K562 (cell line): ENCODE measurements at regions not wholly inside any gene's neighbourhood (a gene's known extent, or its start where the extent isn't known, plus 50 kb on each side); places are given as distances from the start of the nearest gene placed in this dataset.

ENCODE experiments used
- ATAC-seq: fragments of 200-7000 bp; cut with Tn5 transposase; 3 replicates; pipeline ENCODE4 v1.9.1; 2020; ENCODE audit warnings: moderate library complexity
- BruUV-seq: library from RNA; stranded (reverse); fragments of 400-500 nt; replicated peaks from 2 replicates; lab custom pipeline; 2021; lab: Mats Ljungman, UMichigan
- CTCF ChIA-PET: fragments of 300-600 bp; formaldehyde crosslinking; extraction: SDS; loops from one replicate; lab custom pipeline; 2021; ENCODE audit warnings: low intra/inter-chr PET ratio; lab: Yijun Ruan, JAX
- POLR2A ChIA-PET: fragments of 300-600, 350-650 bp; sonication (Branson Sonifier 250); formaldehyde crosslinking; extraction: SDS; loops from one replicate; lab custom pipeline; 2021; ENCODE audit warnings: antibody characterized with exemption, inconsistent platforms; lab: Yijun Ruan, JAX
- DNase-seq, 4 experiments: peaks; one replicate each; pipeline versions ENCODE4 v3.0.0 to v3.0.0-alpha.2; 2011 to 2018; ENCODE audit warnings: low spot score in 3 of 4, mixed read lengths in 3 of 4; ENCODE audit errors: extremely low read depth in 1 of 4
- FAIRE-seq: peaks from 2 replicates; lab custom pipeline; 2011; peaks lifted over from hg19 to GRCh38; lab: Jason Lieb, UNC
- H2AFZ ChIP-seq: 2 replicates; pipeline ENCODE4 v1.6.0; 2011; ENCODE audit warnings: low read depth, low read length, control low read depth, inconsistent platforms
- H3K27ac ChIP-seq: fragments of 200-600 bp; 3 replicates; pipeline ENCODE4 v1.8.0; 2011; ENCODE audit warnings: low read depth, mild to moderate bottlenecking, control low read depth, inconsistent platforms, low read length, moderate library complexity, mixed read lengths; ENCODE audit errors: extremely low read depth
- H3K27me3 ChIP-seq, 2 experiments: fragments of 300-600 bp in 1 of 2; 2 replicates in 1 of 2; 3 replicates in 1 of 2; pipeline versions ENCODE4 v1.6.0 to v1.8.0; 2011; ENCODE audit warnings: inconsistent platforms in 2 of 2, low read length in 2 of 2, mild to moderate bottlenecking in 1 of 2, mixed read lengths in 1 of 2, moderate library complexity in 1 of 2; ENCODE audit not compliant: control insufficient read depth in 2 of 2, insufficient read depth in 2 of 2
- H3K36me3 ChIP-seq: fragments of 300-600 bp; 3 replicates; pipeline ENCODE4 v1.8.0; 2011; ENCODE audit warnings: mild to moderate bottlenecking, low read length, inconsistent platforms; ENCODE audit not compliant: control insufficient read depth, insufficient read depth
- H3K4me1 ChIP-seq, 2 experiments: fragments of 200-600 bp in 1 of 2; replicated peaks in 1 of 2; 2 replicates in 1 of 2; 3 replicates in 1 of 2; pipeline versions ENCODE4 v1.5.1 to v1.8.0; 2011; ENCODE audit warnings: inconsistent platforms in 2 of 2, low read length in 2 of 2, mild to moderate bottlenecking in 1 of 2, mixed read lengths in 1 of 2, moderate library complexity in 1 of 2; ENCODE audit not compliant: control insufficient read depth in 2 of 2, insufficient read depth in 2 of 2
- H3K4me2 ChIP-seq: 2 replicates; pipeline ENCODE4 v1.6.1; 2011; ENCODE audit warnings: low read length, control low read depth, inconsistent platforms, mixed read lengths; ENCODE audit not compliant: insufficient read depth
- H3K4me3 ChIP-seq: fragments of 200-600 bp; sonication (generic), shearing (Covaris generic); 2 replicates; pipeline ENCODE4 v1.5.1; 2016; ENCODE audit warnings: control low read depth, inconsistent platforms
- H3K79me2 ChIP-seq: fragments of 200-600 bp; 3 replicates; pipeline ENCODE4 v1.8.0; 2011; ENCODE audit warnings: low read length, inconsistent platforms; ENCODE audit not compliant: control insufficient read depth, insufficient read depth
- H3K9ac ChIP-seq, 2 experiments: 2 replicates each; pipeline versions ENCODE4 v1.6.0 to v1.6.1; 2011; ENCODE audit warnings: low read depth in 2 of 2, low read length in 2 of 2, control low read depth in 1 of 2, inconsistent platforms in 1 of 2, mild to moderate bottlenecking in 1 of 2, mixed read lengths in 1 of 2; ENCODE audit not compliant: insufficient read depth in 1 of 2
- H3K9me1 ChIP-seq: one replicate; pipeline ENCODE4 v1.6.0; 2011; ENCODE audit warnings: inconsistent platforms, mild to moderate bottlenecking, low read length, moderate library complexity; ENCODE audit not compliant: control insufficient read depth, insufficient read depth
- H3K9me3 ChIP-seq: replicated peaks from 2 replicates; pipeline ENCODE4 v1.5.1; 2011; ENCODE audit warnings: low read depth, low read length, inconsistent platforms; ENCODE audit not compliant: control insufficient read depth, insufficient read depth
- H4K20me1 ChIP-seq: replicated peaks from 2 replicates; pipeline ENCODE4 v1.6.1; 2011; ENCODE audit warnings: low read length, inconsistent platforms, mixed read lengths; ENCODE audit not compliant: control insufficient read depth, insufficient read depth
- ATF7 ChIP-seq: fragments of 450-650 bp; IDR thresholded peaks from 2 replicates; pipeline ENCODE4 v1.7.1; 2014; ENCODE audit warnings: mild to moderate bottlenecking, moderate library complexity
- ETV5 ChIP-seq: sonication (generic); formaldehyde crosslinking; IDR thresholded peaks from 2 replicates; pipeline ENCODE4 v1.4.0; 2020; ENCODE audit warnings: low read depth, mild to moderate bottlenecking, missing genetic modification reagents
- HIVEP1 ChIP-seq: fragments of 250-450 bp; sonication (Bioruptor Pico); IDR thresholded peaks from 2 replicates; pipeline ENCODE4 v1.4.0; 2020; ENCODE audit warnings: mild to moderate bottlenecking
- HSF4 ChIP-seq: fragments of 250-450 bp; sonication (Bioruptor Pico); IDR thresholded peaks from 2 replicates; pipeline ENCODE4 v2.1.2; 2022; ENCODE audit warnings: mild to moderate bottlenecking, moderate library complexity, borderline replicate concordance
- MEF2D ChIP-seq: conservative IDR thresholded peaks from 2 replicates; pipeline ENCODE4 v1.6.1; 2016; ENCODE audit warnings: low read depth, missing genetic modification characterization, missing compliant biosample characterization
- NCOA6 ChIP-seq: fragments of 450-650 bp; IDR thresholded peaks from 2 replicates; pipeline ENCODE4 v1.6.1; 2017; ENCODE audit warnings: mild to moderate bottlenecking
- NFIC ChIP-seq: fragments of 450-650 bp; IDR thresholded peaks from 2 replicates; pipeline ENCODE4 v1.6.1; 2017; ENCODE audit warnings: mild to moderate bottlenecking, inconsistent platforms
- PHF20 ChIP-seq: fragments of 450-650 bp; IDR thresholded peaks from 2 replicates; pipeline ENCODE4 v1.6.1; 2018; ENCODE audit not compliant: partially characterized antibody
- PRPF4 ChIP-seq: fragments of 200-400 bp; formaldehyde crosslinking; IDR thresholded peaks from one replicate; pipeline ENCODE4 v1.6.1; 2017; ENCODE audit warnings: low read length, low read depth, mild to moderate bottlenecking; ENCODE audit not compliant: insufficient read depth, poor library complexity, severe bottlenecking
- SAFB ChIP-seq: fragments of 200-400 bp; formaldehyde crosslinking; IDR thresholded peaks from 2 replicates; pipeline ENCODE4 v1.6.1; 2017; ENCODE audit warnings: low read depth, low read length, borderline replicate concordance
- TAF15 ChIP-seq: fragments of 200-400 bp; formaldehyde crosslinking; IDR thresholded peaks from 2 replicates; pipeline ENCODE4 v1.6.1; 2017; ENCODE audit warnings: mild to moderate bottlenecking, low read depth, low read length, moderate library complexity
- XRCC4 ChIP-seq: IDR thresholded peaks from one replicate; pipeline ENCODE4 v1.6.1; 2011; ENCODE audit not compliant: insufficient read depth, insufficient read length; ENCODE audit errors: extremely low read depth
- ZNF146 ChIP-seq: IDR thresholded peaks from one replicate; pipeline ENCODE4 v1.6.1; 2018; ENCODE audit warnings: missing compliant biosample characterization; ENCODE audit not compliant: unreplicated experiment
- ZNF232 ChIP-seq: sonication (generic); formaldehyde crosslinking; IDR thresholded peaks from 2 replicates; pipeline ENCODE4 v1.8.0; 2022; ENCODE audit warnings: mild to moderate bottlenecking, missing genetic modification reagents
- ZNF318 ChIP-seq, 2 experiments: fragments of 450-650 bp; IDR thresholded peaks; 2 replicates each; pipeline ENCODE4 v1.6.1; 2016; ENCODE audit warnings: mild to moderate bottlenecking in 2 of 2, borderline replicate concordance in 1 of 2, low read depth in 1 of 2, moderate library complexity in 1 of 2
- ZNF395 ChIP-seq: fragments of 200-800 bp; sonication (Bioruptor generic); IDR thresholded peaks from 2 replicates; pipeline ENCODE4 v1.6.1; 2017; ENCODE audit warnings: missing genetic modification characterization, missing compliant biosample characterization
- WGBS: fragments of 100-300 bp; shearing (Covaris generic); methylation state at CpG from one replicate; pipeline ENCODE4 v1.1.6; 2016; ENCODE audit warnings: low coverage, mixed read lengths; ENCODE audit not compliant: insufficient coverage; ENCODE audit errors: missing lambda C conversion rate; 5-methylcytosine and 5-hydroxymethylcytosine counted together
- in situ Hi-C: fragments of 300-500 bp; cut with MboI; formaldehyde crosslinking; loops from 4 replicates; pipeline ENCODE4 v1.15.0; 2018; ENCODE audit warnings: inconsistent platforms, mixed read lengths
- intact Hi-C: fragments of 100-400 bp; cut with micrococcal nuclease; formaldehyde crosslinking; loops from 2 replicates; pipeline ENCODE4 v1.14.2; 2022

GRCh38 chr5:111016801-111017200 lies 54.7 kb upstream of the TSLP start:
- Histone ChIP-seq H3K4me2 (no peak overlapping the region), H3K79me2 (no peaks in the 10 kb centered on the region), H3K9ac (no peak overlapping the region), H3K27me3 (no peaks in the 10 kb centered on the region), H4K20me1 (no peaks in the 10 kb centered on the region), H3K9me1 (no peaks in the 10 kb centered on the region), H3K9me3 (no peaks in the 10 kb centered on the region), H3K27ac (no peak overlapping the region), H3K4me3 (no peak overlapping the region), H3K36me3 (no peaks in the 10 kb centered on the region), H3K4me1 (no peaks in the 10 kb centered on the region), H2AFZ (no peak overlapping the region)
- 0% methylated on average over 3 of the region's 3 CpGs for WGBS
- in situ Hi-C loops (no loop called here), intact Hi-C loops (no loop called here)
- no peak for DNase-seq
- FAIRE-seq = no peak
- CTCF ChIA-PET = no interaction called here
- no TSS peak for BruUV-seq
- no peak for ATAC-seq
- POLR2A ChIA-PET = no interaction called here
- TF ChIP-seq ATF7 (no peak), NCOA6 (no peak), HIVEP1 (no peak), TAF15 (no peak), ZNF146 (CRISPR knock-in tag) (no peak), PHF20 (no peak), ETV5 (no peak), HSF4 (CRISPR knock-in tag) (no peak), ZNF395 (CRISPR knock-in tag) (no peak), ZNF232 (CRISPR knock-in tag) (no peak), NFIC (no peak), MEF2D (no peak), ZNF318 (IDR thresholded peaks at IDR 0.05; ENCODE audit: borderline replicate concordance in 1 of 2, low read depth in 1 of 2) (no peak), SAFB (no peak), XRCC4 (no peak), PRPF4 (no peak)
